ENCODE measurements at regions not wholly inside any gene's neighbourhood (a gene's known extent, or its start where the extent isn't known, plus 50 kb on each side); places are given as distances from the start of the nearest gene placed in this dataset.

- TF ChIP-seq POLR2A (IDR thresholded peaks at IDR 0.05) (no peak), CTCF (IDR thresholded peaks at IDR 0.05) (no peak), POLR2AphosphoS5 (IDR thresholded peaks at IDR 0.05) (no peak)
Measured at GRCh38 chr11:134942681-134943080, 530.6 kb upstream of the B3GAT1 start.
